ENCODE measurements at regions not wholly inside any gene's neighbourhood (a gene's known extent, or its start where the extent isn't known, plus 50 kb on each side); places are given as distances from the start of the nearest gene placed in this dataset.

DNA sequence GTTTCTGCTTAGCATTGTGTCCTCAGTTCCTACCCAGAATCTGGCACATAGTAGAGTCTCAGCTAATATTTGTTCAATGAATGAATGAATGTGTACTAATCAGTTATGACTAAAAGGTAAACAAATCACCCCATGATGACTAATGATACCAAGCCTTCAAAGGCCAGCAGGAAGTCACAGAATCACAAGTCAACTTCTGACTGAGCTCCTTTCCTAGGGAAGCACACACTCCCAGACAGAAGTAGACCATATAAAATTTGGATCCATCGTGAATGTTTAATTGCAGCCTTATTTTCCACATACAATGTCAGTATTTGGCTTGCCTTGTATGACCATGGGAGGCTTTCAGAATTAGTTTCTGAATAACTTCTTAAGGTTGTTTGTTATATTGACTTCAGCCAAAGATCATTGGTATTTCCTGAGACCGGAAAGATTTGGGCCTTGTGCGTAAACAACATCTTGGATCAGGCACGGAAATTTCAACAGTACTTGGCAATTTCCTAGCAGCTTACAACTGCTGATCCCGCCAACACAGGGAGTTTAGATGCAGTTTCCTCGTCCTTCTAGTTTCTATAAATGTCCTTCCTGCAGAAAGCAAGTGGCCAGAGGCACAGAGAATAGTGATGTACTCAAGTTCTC is 185.9 kb upstream of the ATP1B1 start:
- no peak for DNase-seq

DNA sequence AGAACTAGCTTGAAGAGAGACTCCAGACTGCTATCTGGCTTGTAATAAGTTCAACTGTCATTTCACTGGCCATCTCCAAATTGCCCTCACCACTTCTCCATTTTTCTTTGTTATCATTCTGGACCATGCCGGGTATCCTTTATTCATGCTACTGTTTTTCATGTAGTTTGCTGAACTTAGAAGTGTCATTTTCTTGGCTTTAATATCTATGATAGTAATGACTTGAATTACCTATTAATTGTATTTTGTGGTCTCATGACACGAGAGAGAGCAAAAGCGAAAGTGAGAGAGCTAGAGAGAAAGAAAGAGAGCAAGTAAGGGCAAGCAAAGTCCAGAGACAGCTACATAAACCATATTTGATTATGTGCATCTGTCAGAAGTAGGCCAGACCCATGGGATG is 184.9 kb upstream of the ATP1B1 start:
- no peak for DNase-seq

GRCh38 chr1:168923521-168924136 is 182.9 kb upstream of the ATP1B1 start:
- no peak for DNase-seq

- no peak for DNase-seq
Measured at GRCh38 chr1:168924976-168925375, 181.5 kb upstream of the ATP1B1 start.

- DNase-seq = no peak
Measured at GRCh38 chr1:168926236-168926635, 180.3 kb upstream of the ATP1B1 start.

GRCh38 chr1:168932539-168932938 is 174.0 kb upstream of the ATP1B1 start:
- no peak for DNase-seq

- DNase-seq = no peak
Measured at GRCh38 chr1:168933141-168933805, 173.2 kb upstream of the ATP1B1 start.

DNA sequence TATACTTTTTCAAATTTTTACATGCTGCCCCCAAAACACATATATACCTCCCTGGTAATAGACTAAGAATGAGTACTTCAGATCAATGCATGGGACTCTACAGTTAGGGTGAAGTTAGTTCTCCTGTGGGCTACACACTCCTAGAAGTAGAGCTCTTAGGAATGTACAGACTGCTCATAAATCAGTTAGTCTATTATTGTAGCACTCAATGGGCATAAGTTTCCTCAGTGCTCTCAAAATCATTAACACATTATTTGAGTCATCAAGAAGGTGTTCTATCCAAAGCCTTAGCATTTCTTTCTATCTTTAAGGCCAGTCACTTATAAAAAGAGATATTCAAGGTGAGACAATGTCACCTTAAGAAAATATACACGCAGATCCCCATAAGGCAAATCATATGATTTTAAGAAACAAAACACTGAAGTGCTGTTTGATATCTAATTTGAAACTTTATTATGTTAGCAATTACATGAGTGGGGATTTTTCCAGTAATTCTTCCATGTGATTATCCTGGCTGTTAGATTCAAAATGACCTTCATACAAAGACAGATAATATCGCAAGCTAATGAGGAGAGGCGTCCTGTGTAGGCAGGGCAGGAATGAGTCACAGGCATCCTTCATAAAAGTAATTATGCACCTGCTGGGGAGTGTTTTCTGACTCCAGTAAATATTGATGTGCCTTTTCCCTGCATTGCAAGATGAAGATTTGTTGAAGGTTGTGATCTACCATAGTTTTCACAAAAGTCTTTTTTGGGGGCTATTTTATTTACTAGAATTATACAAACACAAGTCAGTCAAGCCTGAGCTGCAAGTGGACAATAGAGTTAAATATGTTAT is 167.2 kb upstream of the ATP1B1 start:
- DNase-seq = no peak

GRCh38 chr1:168939947-168940223 is 166.6 kb upstream of the ATP1B1 start:
- DNase-seq = no peak

DNA sequence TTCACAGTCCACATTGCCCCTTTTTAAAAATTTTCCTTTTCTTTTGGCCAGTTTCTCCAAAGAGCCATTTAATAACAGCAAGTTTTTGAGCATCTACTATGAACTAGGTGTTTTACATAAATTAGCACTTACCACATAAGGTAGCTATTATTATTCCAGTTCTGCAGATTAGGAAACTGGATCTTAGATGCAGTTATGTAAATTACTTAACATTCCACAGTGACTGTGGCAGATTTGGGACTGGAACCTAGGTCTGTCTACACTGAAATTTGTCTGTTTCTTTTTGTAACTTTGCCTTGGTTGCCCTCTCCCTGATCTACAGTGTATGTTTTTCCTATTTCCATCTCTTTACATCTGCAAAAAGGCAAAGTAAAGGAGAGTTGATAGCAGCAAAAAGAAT is 164.8 kb upstream of the ATP1B1 start:
- no peak for DNase-seq

- no peak for DNase-seq
Measured at GRCh38 chr1:168942165-168942564, 164.3 kb upstream of the ATP1B1 start.

- no peak for DNase-seq
Measured at GRCh38 chr1:168945870-168946269, 160.6 kb upstream of the ATP1B1 start.

GRCh38 chr1:168947041-168947440 is 159.4 kb upstream of the ATP1B1 start:
- DNase-seq = no peak

GRCh38 chr1:168949672-168950071 is 156.8 kb upstream of the ATP1B1 start:
- DNase-seq = no peak

GRCh38 chr1:168957818-168958217 is 148.7 kb upstream of the ATP1B1 start:
- no peak for DNase-seq

GRCh38 chr1:168958562-168959289 is 147.8 kb upstream of the ATP1B1 start:
- DNase-seq = no peak

- no peak for DNase-seq
Measured at GRCh38 chr1:168959382-168959781, 147.1 kb upstream of the ATP1B1 start.

DNA sequence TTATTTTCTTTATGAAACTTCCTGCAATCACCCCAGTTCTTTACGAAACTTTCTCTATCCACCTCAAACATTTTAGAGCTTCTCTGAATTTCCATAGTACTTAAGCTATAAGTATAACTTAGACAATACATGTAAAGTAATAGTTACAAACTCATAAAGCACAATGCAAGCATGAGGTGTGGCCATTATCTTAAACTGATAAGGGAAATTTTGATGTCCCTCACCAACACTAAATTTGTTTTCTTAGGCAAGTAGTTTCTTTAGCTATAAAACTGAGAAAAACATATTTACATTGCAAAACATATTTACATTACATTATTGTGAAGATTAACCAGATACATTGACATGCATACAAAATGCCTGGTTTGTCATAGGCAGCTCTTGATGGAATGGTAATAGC is 146.4 kb upstream of the ATP1B1 start:
- DNase-seq = no peak

- DNase-seq = no peak
Measured at GRCh38 chr1:168960595-168960994, 145.9 kb upstream of the ATP1B1 start.

- no peak for DNase-seq
Measured at GRCh38 chr1:168963601-168964000, 142.9 kb upstream of the ATP1B1 start.

- DNase-seq = no peak
Measured at GRCh38 chr1:168964478-168964877, 142.0 kb upstream of the ATP1B1 start.

- no peak for DNase-seq
Measured at GRCh38 chr1:168966217-168966616, 140.3 kb upstream of the ATP1B1 start.

DNA sequence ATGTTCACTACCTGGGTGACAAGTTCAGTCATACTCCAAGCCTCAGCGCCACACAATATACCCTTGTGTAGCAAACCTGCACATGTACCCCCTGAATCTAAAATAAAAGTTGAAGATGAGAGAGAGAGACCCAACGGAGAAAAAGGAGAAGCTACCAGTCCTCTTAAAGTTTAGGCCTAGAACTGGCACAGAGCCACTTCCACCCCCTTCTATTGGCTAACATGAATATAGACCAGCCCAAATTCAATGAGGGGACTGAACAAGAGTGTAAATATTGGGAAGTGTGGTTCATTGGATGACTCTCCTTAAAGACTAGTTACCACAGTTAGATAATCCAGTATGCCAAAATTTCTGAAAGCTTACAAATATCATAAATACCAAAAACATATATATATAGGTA is 139.9 kb upstream of the ATP1B1 start:
- no peak for DNase-seq

All from stimulated activated CD4-positive, alpha-beta T cell treated with anti-CD3 and anti-CD28 coated beads, Interleukin-2, amount 100 ng/mL, for 48 hours (primary cell).